Subcutaneous abdominal adipose tissue (tissue), 5 donors: ENCODE measurements at regions not wholly inside any gene's neighbourhood (a gene's known extent, or its start where the extent isn't known, plus 50 kb on each side); places are given as distances from the start of the nearest gene placed in this dataset.

Experiments used
- H3K27ac ChIP-seq: one replicate; pipeline ENCODE4 v1.7.0; 2013; ENCODE audit warnings: low read depth, mild to moderate bottlenecking, inconsistent platforms, low read length, moderate library complexity
- H3K27me3 ChIP-seq, 5 donors: one replicate each; pipeline ENCODE4 v1.7.0; 2013; ENCODE audit warnings: low read length in 5 of 5, inconsistent platforms in 1 of 5; ENCODE audit not compliant: control insufficient read depth in 5 of 5, insufficient read depth in 4 of 5
- H3K36me3 ChIP-seq, 5 donors: one replicate each; pipeline ENCODE4 v1.7.0; 2013; ENCODE audit warnings: low read length in 5 of 5; ENCODE audit not compliant: control insufficient read depth in 5 of 5, insufficient read depth in 5 of 5
- H3K4me1 ChIP-seq, 5 donors: one replicate each; pipeline ENCODE4 v1.7.0; 2013; ENCODE audit warnings: low read length in 5 of 5, mild to moderate bottlenecking in 3 of 5, moderate library complexity in 1 of 5; ENCODE audit not compliant: control insufficient read depth in 5 of 5, insufficient read depth in 5 of 5
- H3K4me3 ChIP-seq, 5 donors: one replicate each; pipeline ENCODE4 v1.7.0; 2013; ENCODE audit warnings: low read length in 5 of 5, low read depth in 1 of 5
- H3K9ac ChIP-seq, 5 donors: one replicate each; pipeline ENCODE4 v1.7.0; 2013; ENCODE audit warnings: low read length in 5 of 5, mild to moderate bottlenecking in 4 of 5, moderate library complexity in 3 of 5
- H3K9me3 ChIP-seq, 5 donors: one replicate each; pipeline ENCODE4 v1.7.0; 2013; ENCODE audit warnings: low read length in 5 of 5; ENCODE audit not compliant: control insufficient read depth in 5 of 5
- donor health status: healthy.
- donor health status: healthy.
- donor health status: healthy.
- donor health status: healthy.
- donor health status: healthy.

GRCh38 chr2:150225030-150225429 is 262.4 kb downstream of the RND3 start:
- H3K27ac ChIP-seq: no peak overlapping the region
- no peaks in the 10 kb centered on the region for H3K4me1 ChIP-seq
- H3K27me3 ChIP-seq: no peaks in the 10 kb centered on the region
- no peaks in the 10 kb centered on the region for H3K9me3 ChIP-seq
- H3K4me3 ChIP-seq: no peak overlapping the region
- no peaks in the 10 kb centered on the region for H3K36me3 ChIP-seq
- H3K9ac ChIP-seq: no peak overlapping the region

- no peaks in the 10 kb centered on the region for H3K27me3 ChIP-seq
- no peaks in the 10 kb centered on the region for H3K4me1 ChIP-seq
- H3K9me3 ChIP-seq: no peaks in the 10 kb centered on the region
- H3K4me3 ChIP-seq: no peak overlapping the region
- H3K36me3 ChIP-seq: no peaks in the 10 kb centered on the region
- no peak overlapping the region for H3K27ac ChIP-seq
- no peak overlapping the region for H3K9ac ChIP-seq
Measured at GRCh38 chr2:150224321-150224720, 263.1 kb downstream of the RND3 start.

- H3K9me3 ChIP-seq: no peaks in the 10 kb centered on the region
- no peaks in the 10 kb centered on the region for H3K36me3 ChIP-seq
- H3K27me3 ChIP-seq: no peaks in the 10 kb centered on the region
- H3K4me1 ChIP-seq: no peaks in the 10 kb centered on the region
- no peak overlapping the region for H3K9ac ChIP-seq
- no peak overlapping the region for H3K27ac ChIP-seq
- no peak overlapping the region for H3K4me3 ChIP-seq
Measured at GRCh38 chr2:150222942-150223341, 264.5 kb downstream of the RND3 start.

GRCh38 chr2:150222379-150222778 is 265.1 kb downstream of the RND3 start:
- no peaks in the 10 kb centered on the region for H3K4me1 ChIP-seq
- H3K27me3 ChIP-seq: no peaks in the 10 kb centered on the region
- H3K36me3 ChIP-seq: no peaks in the 10 kb centered on the region
- H3K27ac ChIP-seq: no peak overlapping the region
- no peak overlapping the region for H3K9ac ChIP-seq
- H3K4me3 ChIP-seq: no peak overlapping the region
- H3K9me3 ChIP-seq: no peaks in the 10 kb centered on the region

- Histone ChIP-seq H3K9me3 (no peaks in the 10 kb centered on the region), H3K9ac (no peak overlapping the region), H3K27ac (no peak overlapping the region), H3K4me1 (no peaks in the 10 kb centered on the region), H3K27me3 (no peaks in the 10 kb centered on the region), H3K4me3 (no peak overlapping the region), H3K36me3 (no peaks in the 10 kb centered on the region)
Measured at GRCh38 chr2:150219861-150220260, 267.6 kb downstream of the RND3 start.

- no peaks in the 10 kb centered on the region for H3K27me3 ChIP-seq
- H3K9me3 ChIP-seq: no peaks in the 10 kb centered on the region
- no peak overlapping the region for H3K9ac ChIP-seq
- no peaks in the 10 kb centered on the region for H3K36me3 ChIP-seq
- no peak overlapping the region for H3K4me3 ChIP-seq
- H3K4me1 ChIP-seq: peaks cover 0 to 8% (median 0%) of the 10 kb centered on the region in 5 donors
- H3K27ac ChIP-seq: no peak overlapping the region
Measured at GRCh38 chr2:150215041-150215440, 272.4 kb downstream of the RND3 start.

GRCh38 chr2:150214626-150215025 is 272.8 kb downstream of the RND3 start:
- Histone ChIP-seq H3K9me3 (no peaks in the 10 kb centered on the region), H3K36me3 (no peaks in the 10 kb centered on the region), H3K4me3 (no peak overlapping the region)

GRCh38 chr2:150212722-150213171 is 274.7 kb downstream of the RND3 start:
- H3K36me3 ChIP-seq: no peaks in the 10 kb centered on the region
- H3K4me1 ChIP-seq: peaks cover 0 to 17% (median 0%) of the 10 kb centered on the region in 5 donors
- no peaks in the 10 kb centered on the region for H3K27me3 ChIP-seq
- no peaks in the 10 kb centered on the region for H3K9me3 ChIP-seq
- H3K27ac ChIP-seq: no peak overlapping the region
- H3K9ac ChIP-seq: no peak overlapping the region
- H3K4me3 ChIP-seq: no peak overlapping the region

More at GRCh38 chr2:150214626-150215025, 272.8 kb downstream of the RND3 start:
- no peaks in the 10 kb centered on the region for H3K27me3 ChIP-seq
- H3K27ac ChIP-seq: no peak overlapping the region
- no peak overlapping the region for H3K9ac ChIP-seq
- peaks cover 0 to 8% (median 0%) of the 10 kb centered on the region in 5 donors for H3K4me1 ChIP-seq

GRCh38 chr2:150211164-150211631 is 276.3 kb downstream of the RND3 start:
- no peaks in the 10 kb centered on the region for H3K27me3 ChIP-seq
- H3K9me3 ChIP-seq: no peaks in the 10 kb centered on the region
- no peak overlapping the region for H3K4me3 ChIP-seq
- H3K4me1 ChIP-seq: peaks cover 0 to 18% (median 0%) of the 10 kb centered on the region in 5 donors
- no peak overlapping the region for H3K27ac ChIP-seq
- H3K9ac ChIP-seq: no peak overlapping the region
- no peaks in the 10 kb centered on the region for H3K36me3 ChIP-seq

GRCh38 chr2:150209746-150210145 is 277.7 kb downstream of the RND3 start:
- Histone ChIP-seq H3K9ac (no peak overlapping the region), H3K36me3 (no peaks in the 10 kb centered on the region), H3K27ac (no peak overlapping the region), H3K4me1 (peaks cover 0 to 22% (median 1%) of the 10 kb centered on the region in 5 donors), H3K4me3 (no peak overlapping the region), H3K9me3 (no peaks in the 10 kb centered on the region), H3K27me3 (no peaks in the 10 kb centered on the region)

GRCh38 chr2:150208689-150209088 is 278.8 kb downstream of the RND3 start:
- H3K4me1 ChIP-seq: peaks cover 2 to 29% (median 7%) of the 10 kb centered on the region in 5 donors

More at GRCh38 chr2:150208689-150209088, 278.8 kb downstream of the RND3 start:
- no peak overlapping the region for H3K4me3 ChIP-seq
- no peaks in the 10 kb centered on the region for H3K9me3 ChIP-seq
- H3K9ac ChIP-seq: no peak overlapping the region
- no peaks in the 10 kb centered on the region for H3K27me3 ChIP-seq
- H3K27ac ChIP-seq: no peak overlapping the region
- no peaks in the 10 kb centered on the region for H3K36me3 ChIP-seq
